ENCODE measurements at regions not wholly inside any gene's neighbourhood (a gene's known extent, or its start where the extent isn't known, plus 50 kb on each side); places are given as distances from the start of the nearest gene placed in this dataset.

- no peak for TF ChIP-seq POLR2AphosphoS5 (IDR thresholded peaks at IDR 0.05; ENCODE audit: insufficient read depth in 1 of 2, low read depth in 1 of 2)
- no peak for TF ChIP-seq POLR2A (IDR thresholded peaks at IDR 0.05)
- TF ChIP-seq CTCF (IDR thresholded peaks at IDR 0.05): no peak
These were observed 1961.8 kb upstream of the FLRT2 start for GRCh38 chr14:83568141-83568540.

Measured in vagina (tissue), 2 donors.